Cerebellar cortex (tissue), 1 donor: ENCODE measurements at regions not wholly inside any gene's neighbourhood (a gene's known extent, or its start where the extent isn't known, plus 50 kb on each side); places are given as distances from the start of the nearest gene placed in this dataset.
"Not testable (repeated sequence)": the region's sequence is repeated elsewhere in the genome, so short reads cannot be mapped to it uniquely, and the experiment has no call there.

ENCODE experiments used
- DNase-seq: peaks from one replicate; pipeline ENCODE4 v3.0.0-alpha.2; 2015; ENCODE audit warnings: low spot score

GRCh38 chr3:816605-817004 is 276.2 kb upstream of the CNTN6 start:
- no peak for DNase-seq

GRCh38 chr3:834679-835078 is 258.1 kb upstream of the CNTN6 start:
- no peak for DNase-seq

- DNase-seq: no peak
Measured at GRCh38 chr3:835096-835495, 257.7 kb upstream of the CNTN6 start.

GRCh38 chr3:839981-840380 is 252.8 kb upstream of the CNTN6 start:
- DNase-seq: no peak

GRCh38 chr3:851098-851790 is 241.6 kb upstream of the CNTN6 start:
- peak; percentile 48 for DNase-seq

- peak; percentile 19 for DNase-seq
Measured at GRCh38 chr3:852033-852432, 240.8 kb upstream of the CNTN6 start.

- DNase-seq: no peak
Measured at GRCh38 chr3:853489-853888, 239.3 kb upstream of the CNTN6 start.

GRCh38 chr3:859135-859534 is 233.7 kb upstream of the CNTN6 start:
- no peak for DNase-seq

- DNase-seq: no peak
Measured at GRCh38 chr3:861721-862120, 231.1 kb upstream of the CNTN6 start.

GRCh38 chr3:869269-869668 is 223.6 kb upstream of the CNTN6 start:
- DNase-seq: no peak

GRCh38 chr3:869734-870133 is 223.1 kb upstream of the CNTN6 start:
- DNase-seq: no peak

GRCh38 chr3:871651-872050 is 221.2 kb upstream of the CNTN6 start:
- no peak for DNase-seq

GRCh38 chr3:877001-877400 is 215.8 kb upstream of the CNTN6 start:
- no peak for DNase-seq

GRCh38 chr3:878746-879145 is 214.1 kb upstream of the CNTN6 start:
- no peak for DNase-seq

- DNase-seq: no peak
Measured at GRCh38 chr3:880371-880770, 212.5 kb upstream of the CNTN6 start.

- DNase-seq: no peak
Measured at GRCh38 chr3:882533-882932, 210.3 kb upstream of the CNTN6 start.

- no peak for DNase-seq
Measured at GRCh38 chr3:901953-902778, 190.7 kb upstream of the CNTN6 start.

GRCh38 chr3:905217-905616 is 187.6 kb upstream of the CNTN6 start:
- no peak for DNase-seq

- no peak for DNase-seq
Measured at GRCh38 chr3:906739-907138, 186.1 kb upstream of the CNTN6 start.

- peak; percentile 58 for DNase-seq
Measured at GRCh38 chr3:908839-909238, 184.0 kb upstream of the CNTN6 start.

- not testable (repeated sequence) for DNase-seq
Measured at GRCh38 chr3:912717-913116, 180.1 kb upstream of the CNTN6 start.

GRCh38 chr3:923161-923910 is 169.5 kb upstream of the CNTN6 start:
- no peak for DNase-seq

- peak; percentile 88 for DNase-seq
Measured at GRCh38 chr3:930866-931265, 162.0 kb upstream of the CNTN6 start.
